Tibial nerve (tissue), 4 donors: ENCODE measurements at regions not wholly inside any gene's neighbourhood (a gene's known extent, or its start where the extent isn't known, plus 50 kb on each side); places are given as distances from the start of the nearest gene placed in this dataset.

Experiments
- DNase-seq, 2 donors: peaks; one replicate each; pipeline ENCODE4 v3.0.0-alpha.2; 2019; ENCODE audit warnings: low spot score in 2 of 2
- H3K27ac ChIP-seq, 4 donors: fragments of 200-600 bp; sonication (generic) in 3 of 4; one replicate each; pipeline ENCODE4 v1.5.1; 2017 to 2019; ENCODE audit warnings: mild to moderate bottlenecking in 1 of 4
- H3K27me3 ChIP-seq, 2 donors: fragments of 200-600 bp; sonication (generic) in 1 of 2; one replicate each; pipeline versions ENCODE4 v1.5.1 to v1.6.0; 2017 to 2019
- H3K36me3 ChIP-seq, 3 donors: fragments of 200-600 bp; sonication (generic); one replicate each; pipeline ENCODE4 v1.5.1; 2018 to 2019
- H3K4me1 ChIP-seq, 4 donors: fragments of 200-600 bp; sonication (generic) in 3 of 4; one replicate each; pipeline ENCODE4 v1.5.1; 2017 to 2019
- H3K4me3 ChIP-seq, 4 donors: fragments of 200-600 bp; sonication (generic) in 3 of 4; one replicate each; pipeline ENCODE4 v1.5.1; 2017 to 2019; ENCODE audit warnings: mild to moderate bottlenecking in 1 of 4, moderate library complexity in 1 of 4
- H3K9me3 ChIP-seq, 4 donors: fragments of 200-600 bp; sonication (generic) in 3 of 4; one replicate each; pipeline ENCODE4 v1.5.1; 2017 to 2019
- EP300 ChIP-seq, 2 donors: sonication (generic); formaldehyde crosslinking; IDR thresholded peaks; one replicate each; pipeline ENCODE4 v1.6.1; 2017; ENCODE audit warnings: antibody characterized with exemption in 2 of 2, mild to moderate bottlenecking in 1 of 2
- POLR2A ChIP-seq, 2 donors: fragments of 450-650 bp; IDR thresholded peaks; one replicate each; pipeline ENCODE4 v1.6.1; 2017; ENCODE audit warnings: antibody characterized with exemption in 2 of 2, mild to moderate bottlenecking in 2 of 2, moderate library complexity in 2 of 2
- WGBS, 2 donors: methylation state at CpG; one replicate each; pipeline ENCODE4 v1.1.5; 2018; 5-methylcytosine and 5-hydroxymethylcytosine counted together
- TF ChIP-seq, protein P1 (sequence below), 5 experiments: fragments of 200-600 bp in 3 of 5; fragments of 450-650 bp in 2 of 5; sonication (generic) in 3 of 5; IDR thresholded peaks; one replicate each; pipeline ENCODE4 v1.5.1; 2016 to 2019; ENCODE audit warnings: antibody characterized with exemption in 5 of 5, mild to moderate bottlenecking in 3 of 5, moderate library complexity in 2 of 5

- TF ChIP-seq, protein P1, sequence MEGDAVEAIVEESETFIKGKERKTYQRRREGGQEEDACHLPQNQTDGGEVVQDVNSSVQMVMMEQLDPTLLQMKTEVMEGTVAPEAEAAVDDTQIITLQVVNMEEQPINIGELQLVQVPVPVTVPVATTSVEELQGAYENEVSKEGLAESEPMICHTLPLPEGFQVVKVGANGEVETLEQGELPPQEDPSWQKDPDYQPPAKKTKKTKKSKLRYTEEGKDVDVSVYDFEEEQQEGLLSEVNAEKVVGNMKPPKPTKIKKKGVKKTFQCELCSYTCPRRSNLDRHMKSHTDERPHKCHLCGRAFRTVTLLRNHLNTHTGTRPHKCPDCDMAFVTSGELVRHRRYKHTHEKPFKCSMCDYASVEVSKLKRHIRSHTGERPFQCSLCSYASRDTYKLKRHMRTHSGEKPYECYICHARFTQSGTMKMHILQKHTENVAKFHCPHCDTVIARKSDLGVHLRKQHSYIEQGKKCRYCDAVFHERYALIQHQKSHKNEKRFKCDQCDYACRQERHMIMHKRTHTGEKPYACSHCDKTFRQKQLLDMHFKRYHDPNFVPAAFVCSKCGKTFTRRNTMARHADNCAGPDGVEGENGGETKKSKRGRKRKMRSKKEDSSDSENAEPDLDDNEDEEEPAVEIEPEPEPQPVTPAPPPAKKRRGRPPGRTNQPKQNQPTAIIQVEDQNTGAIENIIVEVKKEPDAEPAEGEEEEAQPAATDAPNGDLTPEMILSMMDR (IDR thresholded peaks at IDR 0.05) = no peak
- TF ChIP-seq EP300 (IDR thresholded peaks at IDR 0.05) (no peak), POLR2A (IDR thresholded peaks at IDR 0.05) (no peak)
- WGBS, 2 donors = 73 to 78% methylated on average over 3 of the region's 3 CpGs
- DNase-seq = no peak
- H3K27ac ChIP-seq = no peak overlapping the region
- no peaks in the 10 kb centered on the region for H3K36me3 ChIP-seq
- H3K27me3 ChIP-seq = no peaks in the 10 kb centered on the region
- no peaks in the 10 kb centered on the region for H3K4me1 ChIP-seq
- peaks cover 0 to 12% (median 2%) of the 10 kb centered on the region in 4 donors for H3K9me3 ChIP-seq
- no peak overlapping the region for H3K4me3 ChIP-seq
Measured at GRCh38 chr3:1734494-1735122, 364.1 kb upstream of the CNTN4 start.

DNA sequence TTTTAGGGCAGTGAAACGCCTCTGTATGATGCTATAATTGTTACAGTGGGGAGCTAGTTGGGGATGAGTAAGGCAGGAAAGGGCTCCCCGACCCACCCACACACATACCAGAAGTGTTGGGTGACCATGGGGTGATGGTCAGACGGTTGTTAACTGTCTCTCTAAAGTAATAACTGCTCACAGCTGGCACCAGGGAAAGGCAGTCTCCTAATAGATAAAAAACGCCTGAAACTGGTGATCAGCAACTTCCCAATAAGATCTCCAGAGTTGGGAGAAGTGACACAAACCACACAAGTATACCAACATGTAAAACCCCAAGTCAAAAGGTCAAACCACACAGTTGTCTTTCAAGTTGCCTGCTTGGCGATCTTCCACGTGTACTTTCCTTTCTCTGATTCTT lies 346.5 kb upstream of the CNTN4 start:
- Histone ChIP-seq H3K27me3 (no peaks in the 10 kb centered on the region), H3K9me3 (peaks cover 0 to 27% (median 0%) of the 10 kb centered on the region in 4 donors), H3K36me3 (no peaks in the 10 kb centered on the region), H3K4me1 (no peaks in the 10 kb centered on the region), H3K27ac (no peak overlapping the region), H3K4me3 (no peak overlapping the region)
- DNase-seq = no peak
- TF ChIP-seq, protein P1 (IDR thresholded peaks at IDR 0.05) = no peak
- TF ChIP-seq POLR2A (IDR thresholded peaks at IDR 0.05) = no peak
- no peak for TF ChIP-seq EP300 (IDR thresholded peaks at IDR 0.05)
- 54 to 64% methylated on average over 6 of the region's 6 CpGs for WGBS, 2 donors

DNA sequence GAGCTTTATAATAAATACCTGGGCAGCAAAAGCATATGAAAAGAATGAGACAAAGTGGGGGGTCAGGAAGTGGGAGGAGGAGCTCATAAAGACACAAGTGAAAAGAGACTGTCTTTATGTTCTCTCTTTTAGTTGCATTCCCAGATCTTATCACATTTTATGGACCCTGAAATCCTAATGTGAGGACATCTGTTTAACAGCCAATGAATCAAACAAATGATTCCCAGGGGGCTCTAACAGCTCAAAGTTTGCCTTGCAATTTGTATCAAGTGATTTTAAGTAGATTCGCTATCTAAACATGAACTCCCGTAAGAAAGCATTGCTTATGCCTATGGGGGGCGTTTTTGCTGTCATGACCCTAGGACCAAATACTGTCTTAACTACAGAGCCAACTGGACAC lies 332.3 kb upstream of the CNTN4 start:
- H3K27ac ChIP-seq = no peak overlapping the region
- no peak overlapping the region for H3K4me3 ChIP-seq
- TF ChIP-seq EP300 (IDR thresholded peaks at IDR 0.05) = no peak
- TF ChIP-seq, protein P1 (IDR thresholded peaks at IDR 0.05) = no peak
- no peak for TF ChIP-seq POLR2A (IDR thresholded peaks at IDR 0.05)
- H3K36me3 ChIP-seq = no peaks in the 10 kb centered on the region
- 38 to 45% methylated on average over 3 of the region's 3 CpGs for WGBS, 2 donors
- DNase-seq = no peak
- no peaks in the 10 kb centered on the region for H3K27me3 ChIP-seq
- no peaks in the 10 kb centered on the region for H3K4me1 ChIP-seq
- peaks cover 0 to 12% (median 0%) of the 10 kb centered on the region in 4 donors for H3K9me3 ChIP-seq

- no peaks in the 10 kb centered on the region for H3K4me1 ChIP-seq
- no peaks in the 10 kb centered on the region for H3K27me3 ChIP-seq
- no peaks in the 10 kb centered on the region for H3K9me3 ChIP-seq
- no peak overlapping the region for H3K4me3 ChIP-seq
- no peak for DNase-seq
- TF ChIP-seq EP300 (IDR thresholded peaks at IDR 0.05) (no peak), POLR2A (IDR thresholded peaks at IDR 0.05) (no peak)
- H3K36me3 ChIP-seq = no peaks in the 10 kb centered on the region
- H3K27ac ChIP-seq = no peak overlapping the region
- 22 to 34% methylated on average over 1 of the region's 1 CpG for WGBS, 2 donors
Measured at GRCh38 chr3:1773679-1774078, 325.0 kb upstream of the CNTN4 start.

DNA sequence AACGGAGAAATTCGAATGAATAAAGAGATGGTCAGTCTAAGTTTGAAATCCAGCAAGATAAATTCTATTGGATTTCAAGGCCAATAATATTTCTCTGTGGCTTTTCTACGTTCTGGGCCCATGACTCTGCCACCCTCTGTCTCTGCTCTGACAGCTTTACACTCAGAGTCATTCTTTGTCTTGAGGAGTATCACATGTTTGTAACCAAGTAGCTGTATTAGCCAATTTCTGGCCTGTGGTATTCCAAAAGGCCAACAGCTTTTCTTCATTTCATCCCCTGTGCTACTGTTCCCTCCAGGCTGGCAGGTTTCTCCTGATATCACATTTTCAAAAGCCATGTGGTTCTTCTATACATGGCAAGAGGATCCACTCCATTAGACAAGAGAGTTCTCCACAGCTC lies 324.1 kb upstream of the CNTN4 start:
- H3K27ac ChIP-seq = peak overlapping the region in 2 of 4 donors; percentile 3 to 55
- no peak for TF ChIP-seq EP300 (IDR thresholded peaks at IDR 0.05)
- no peak for TF ChIP-seq POLR2A (IDR thresholded peaks at IDR 0.05)
- TF ChIP-seq, protein P1 (IDR thresholded peaks at IDR 0.05) = no peak
- no peaks in the 10 kb centered on the region for H3K36me3 ChIP-seq
- 74 to 87% methylated on average over 3 of the region's 3 CpGs for WGBS, 2 donors
- H3K9me3 ChIP-seq = no peaks in the 10 kb centered on the region
- no peaks in the 10 kb centered on the region for H3K27me3 ChIP-seq
- H3K4me1 ChIP-seq = no peaks in the 10 kb centered on the region
- DNase-seq = no peak
- no peak overlapping the region for H3K4me3 ChIP-seq
